ENCODE measurements at regions not wholly inside any gene's neighbourhood (a gene's known extent, or its start where the extent isn't known, plus 50 kb on each side); places are given as distances from the start of the nearest gene placed in this dataset.

DNA sequence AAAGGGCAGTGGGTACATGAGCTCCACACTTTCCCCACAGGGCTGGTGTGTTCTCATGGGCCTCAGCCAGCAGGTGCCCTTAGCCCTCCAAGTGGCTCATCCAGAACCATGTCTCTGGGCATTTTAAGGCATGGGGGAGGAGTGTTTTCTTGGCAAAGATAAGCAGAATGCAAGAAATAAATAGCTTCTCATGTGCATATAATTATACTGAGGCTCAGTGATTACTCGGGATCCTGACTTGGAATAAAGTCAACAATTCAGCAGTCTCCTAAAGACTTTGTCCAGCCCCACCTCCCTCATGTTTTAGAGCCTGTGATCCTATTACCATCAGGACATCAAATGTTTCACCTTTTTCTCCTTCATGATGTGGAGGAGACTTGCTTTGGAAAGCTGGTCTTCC is 92.7 kb upstream of the COG2 start:
- H3K4me3 ChIP-seq (ENCODE audit: low read depth in 1 of 2, low read length in 2 of 2): no peak overlapping the region
- H3K4me2 ChIP-seq (ENCODE audit: insufficient read depth, low read length): no peak overlapping the region
- no peak for ATAC-seq (ENCODE audit: insufficient read depth, low read depth)
- H3K4me1 ChIP-seq (ENCODE audit: insufficient read depth, low read length): no peaks in the 10 kb centered on the region
- H3K36me3 ChIP-seq (ENCODE audit: insufficient read depth, low read length): no peaks in the 10 kb centered on the region
- no peaks in the 10 kb centered on the region for H4K20me1 ChIP-seq (ENCODE audit: insufficient read depth, low read length)
- no peaks in the 10 kb centered on the region for H3K79me2 ChIP-seq (ENCODE audit: insufficient read depth, low read length)
- TF ChIP-seq EZH2 (IDR thresholded peaks at IDR 0.05; ENCODE audit: borderline replicate concordance, low read depth, low read length, severe bottlenecking): no peak
- TF ChIP-seq, protein P1, sequence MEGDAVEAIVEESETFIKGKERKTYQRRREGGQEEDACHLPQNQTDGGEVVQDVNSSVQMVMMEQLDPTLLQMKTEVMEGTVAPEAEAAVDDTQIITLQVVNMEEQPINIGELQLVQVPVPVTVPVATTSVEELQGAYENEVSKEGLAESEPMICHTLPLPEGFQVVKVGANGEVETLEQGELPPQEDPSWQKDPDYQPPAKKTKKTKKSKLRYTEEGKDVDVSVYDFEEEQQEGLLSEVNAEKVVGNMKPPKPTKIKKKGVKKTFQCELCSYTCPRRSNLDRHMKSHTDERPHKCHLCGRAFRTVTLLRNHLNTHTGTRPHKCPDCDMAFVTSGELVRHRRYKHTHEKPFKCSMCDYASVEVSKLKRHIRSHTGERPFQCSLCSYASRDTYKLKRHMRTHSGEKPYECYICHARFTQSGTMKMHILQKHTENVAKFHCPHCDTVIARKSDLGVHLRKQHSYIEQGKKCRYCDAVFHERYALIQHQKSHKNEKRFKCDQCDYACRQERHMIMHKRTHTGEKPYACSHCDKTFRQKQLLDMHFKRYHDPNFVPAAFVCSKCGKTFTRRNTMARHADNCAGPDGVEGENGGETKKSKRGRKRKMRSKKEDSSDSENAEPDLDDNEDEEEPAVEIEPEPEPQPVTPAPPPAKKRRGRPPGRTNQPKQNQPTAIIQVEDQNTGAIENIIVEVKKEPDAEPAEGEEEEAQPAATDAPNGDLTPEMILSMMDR (IDR thresholded peaks at IDR 0.05; ENCODE audit: borderline replicate concordance, extremely low read depth, low read length, poor library complexity, severe bottlenecking): no peak
- no peak overlapping the region for H3K9ac ChIP-seq (ENCODE audit: low read depth, low read length)
- H3K9me3 ChIP-seq (ENCODE audit: insufficient read depth, low read length, severe bottlenecking): no peaks in the 10 kb centered on the region
- H3K27me3 ChIP-seq (ENCODE audit: insufficient read depth, low read length, poor library complexity): no peaks in the 10 kb centered on the region
- no peak overlapping the region for H2AFZ ChIP-seq (ENCODE audit: low read depth, low read length)
- no peak overlapping the region for H3K27ac ChIP-seq (ENCODE audit: low read length)
- DNase-seq: no peak

DNA sequence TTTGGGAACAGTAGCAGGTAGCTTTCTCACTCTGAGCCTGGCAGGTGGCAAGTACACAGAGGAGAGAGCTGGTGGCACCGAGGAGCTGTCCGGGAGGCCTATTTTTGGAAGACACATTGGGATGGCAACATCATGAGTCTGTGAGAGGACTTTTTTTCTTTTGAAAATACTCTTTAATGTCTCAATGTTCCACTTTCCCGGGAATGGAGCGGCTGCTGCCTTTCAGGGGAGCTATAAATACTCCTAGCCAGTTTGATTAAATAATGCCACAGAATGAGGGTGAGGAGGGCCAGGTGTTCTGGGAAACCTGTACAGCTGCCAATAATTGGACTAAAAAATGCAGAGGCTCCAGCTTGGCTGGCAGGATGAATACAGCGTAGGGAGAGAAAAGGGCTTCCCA is 93.3 kb upstream of the COG2 start:
- Histone ChIP-seq H3K36me3 (ENCODE audit: insufficient read depth, low read length) (no peaks in the 10 kb centered on the region), H3K79me2 (ENCODE audit: insufficient read depth, low read length) (no peaks in the 10 kb centered on the region), H2AFZ (ENCODE audit: low read depth, low read length) (no peak overlapping the region), H3K4me2 (ENCODE audit: insufficient read depth, low read length) (no peak overlapping the region), H3K27me3 (ENCODE audit: insufficient read depth, low read length, poor library complexity) (no peaks in the 10 kb centered on the region), H3K9me3 (ENCODE audit: insufficient read depth, low read length, severe bottlenecking) (no peaks in the 10 kb centered on the region), H3K4me1 (ENCODE audit: insufficient read depth, low read length) (no peaks in the 10 kb centered on the region), H3K9ac (ENCODE audit: low read depth, low read length) (no peak overlapping the region), H3K4me3 (ENCODE audit: low read depth in 1 of 2, low read length in 2 of 2) (no peak overlapping the region), H3K27ac (ENCODE audit: low read length) (no peak overlapping the region), H4K20me1 (ENCODE audit: insufficient read depth, low read length) (no peaks in the 10 kb centered on the region)
- no peak for TF ChIP-seq EZH2 (IDR thresholded peaks at IDR 0.05; ENCODE audit: borderline replicate concordance, low read depth, low read length, severe bottlenecking)
- no peak for ATAC-seq (ENCODE audit: insufficient read depth, low read depth)
- DNase-seq: no peak

DNA sequence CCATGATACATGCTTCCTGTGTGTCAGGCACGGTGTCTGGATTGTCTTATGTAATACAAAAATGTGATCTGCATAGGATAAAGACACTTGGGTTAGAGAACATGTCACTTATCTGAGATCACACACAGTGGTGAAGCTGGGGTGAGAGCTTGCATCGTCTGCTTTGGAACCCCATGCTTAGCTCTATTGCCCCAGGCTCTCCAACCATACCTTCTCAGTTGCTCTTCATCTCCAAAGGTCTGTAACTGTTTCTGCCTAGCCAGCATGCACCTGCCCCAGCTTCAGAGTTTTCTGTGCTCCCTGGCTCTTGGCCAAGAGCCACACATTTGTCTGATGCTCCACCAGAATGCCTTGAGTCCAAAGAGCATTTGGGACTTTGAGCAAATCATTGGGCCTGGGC is 93.9 kb upstream of the COG2 start:
- Histone ChIP-seq H3K9me3 (ENCODE audit: insufficient read depth, low read length, severe bottlenecking) (no peaks in the 10 kb centered on the region), H3K27me3 (ENCODE audit: insufficient read depth, low read length, poor library complexity) (no peaks in the 10 kb centered on the region), H4K20me1 (ENCODE audit: insufficient read depth, low read length) (no peaks in the 10 kb centered on the region), H3K4me2 (ENCODE audit: insufficient read depth, low read length) (no peak overlapping the region), H3K9ac (ENCODE audit: low read depth, low read length) (no peak overlapping the region), H3K4me1 (ENCODE audit: insufficient read depth, low read length) (no peaks in the 10 kb centered on the region), H2AFZ (ENCODE audit: low read depth, low read length) (no peak overlapping the region), H3K36me3 (ENCODE audit: insufficient read depth, low read length) (no peaks in the 10 kb centered on the region), H3K27ac (ENCODE audit: low read length) (no peak overlapping the region), H3K4me3 (ENCODE audit: low read depth in 1 of 2, low read length in 2 of 2) (no peak overlapping the region), H3K79me2 (ENCODE audit: insufficient read depth, low read length) (no peaks in the 10 kb centered on the region)
- ATAC-seq (ENCODE audit: insufficient read depth, low read depth): no peak
- TF ChIP-seq, protein P1 (IDR thresholded peaks at IDR 0.05; ENCODE audit: borderline replicate concordance, extremely low read depth, low read length, poor library complexity, severe bottlenecking): no peak
- TF ChIP-seq EZH2 (IDR thresholded peaks at IDR 0.05; ENCODE audit: borderline replicate concordance, low read depth, low read length, severe bottlenecking): no peak
- no peak for DNase-seq

DNA sequence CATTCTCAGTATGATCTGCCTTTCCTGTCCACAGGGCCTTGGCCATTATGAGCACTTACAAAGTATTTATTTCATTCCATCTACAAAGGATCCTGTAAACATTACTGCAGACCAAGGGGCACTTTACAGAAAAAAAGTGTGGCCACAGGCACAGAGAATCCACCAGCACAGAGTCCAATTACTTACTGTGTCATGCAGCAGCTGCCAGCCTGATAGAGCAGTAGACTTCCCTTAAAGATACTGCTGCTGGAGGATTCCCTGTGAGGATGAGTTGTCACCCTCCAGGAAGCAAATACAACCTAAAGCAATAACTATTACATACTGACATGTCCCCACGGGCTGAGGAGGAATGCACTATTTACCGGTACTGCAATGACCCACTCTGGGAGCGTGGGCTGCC is 97.1 kb upstream of the COG2 start:
- H2AFZ ChIP-seq (ENCODE audit: low read depth, low read length): no peak overlapping the region

More for the DNA sequence above, 97.1 kb upstream of the COG2 start:
- Histone ChIP-seq H3K36me3 (ENCODE audit: insufficient read depth, low read length) (no peaks in the 10 kb centered on the region), H3K27ac (ENCODE audit: low read length) (no peak overlapping the region), H3K79me2 (ENCODE audit: insufficient read depth, low read length) (no peaks in the 10 kb centered on the region), H3K4me2 (ENCODE audit: insufficient read depth, low read length) (no peak overlapping the region), H3K4me3 (ENCODE audit: low read depth in 1 of 2, low read length in 2 of 2) (no peak overlapping the region), H3K27me3 (ENCODE audit: insufficient read depth, low read length, poor library complexity) (no peaks in the 10 kb centered on the region), H3K9ac (ENCODE audit: low read depth, low read length) (no peak overlapping the region), H3K9me3 (ENCODE audit: insufficient read depth, low read length, severe bottlenecking) (no peaks in the 10 kb centered on the region), H3K4me1 (ENCODE audit: insufficient read depth, low read length) (no peaks in the 10 kb centered on the region), H4K20me1 (ENCODE audit: insufficient read depth, low read length) (no peaks in the 10 kb centered on the region)
- DNase-seq (no peak), ATAC-seq (ENCODE audit: insufficient read depth, low read depth) (no peak)
- no peak for TF ChIP-seq EZH2 (IDR thresholded peaks at IDR 0.05; ENCODE audit: borderline replicate concordance, low read depth, low read length, severe bottlenecking)
- TF ChIP-seq, protein P1 (IDR thresholded peaks at IDR 0.05; ENCODE audit: borderline replicate concordance, extremely low read depth, low read length, poor library complexity, severe bottlenecking): no peak
